OCI-LY1 (cell line): ENCODE measurements at regions not wholly inside any gene's neighbourhood (a gene's known extent, or its start where the extent isn't known, plus 50 kb on each side); places are given as distances from the start of the nearest gene placed in this dataset.

Experiments used
- EZH2 ChIP-seq: fragments of 200-600 bp; sonication (generic), shearing (Covaris generic); IDR thresholded peaks from 2 replicates; pipeline ENCODE4 v1.8.0; 2017; ENCODE audit warnings: borderline replicate concordance, mixed run types, mild to moderate bottlenecking, antibody characterized with exemption, low read length, moderate library complexity, mixed read lengths
- TF ChIP-seq, protein P1 (sequence below): fragments of 200-600 bp; sonication (generic), shearing (Covaris generic); IDR thresholded peaks from 2 replicates; pipeline ENCODE4 v1.5.1; 2017; ENCODE audit warnings: mild to moderate bottlenecking, antibody characterized with exemption, low read length, moderate library complexity, mixed read lengths

- TF ChIP-seq EZH2 = no peak
- TF ChIP-seq, protein P1, sequence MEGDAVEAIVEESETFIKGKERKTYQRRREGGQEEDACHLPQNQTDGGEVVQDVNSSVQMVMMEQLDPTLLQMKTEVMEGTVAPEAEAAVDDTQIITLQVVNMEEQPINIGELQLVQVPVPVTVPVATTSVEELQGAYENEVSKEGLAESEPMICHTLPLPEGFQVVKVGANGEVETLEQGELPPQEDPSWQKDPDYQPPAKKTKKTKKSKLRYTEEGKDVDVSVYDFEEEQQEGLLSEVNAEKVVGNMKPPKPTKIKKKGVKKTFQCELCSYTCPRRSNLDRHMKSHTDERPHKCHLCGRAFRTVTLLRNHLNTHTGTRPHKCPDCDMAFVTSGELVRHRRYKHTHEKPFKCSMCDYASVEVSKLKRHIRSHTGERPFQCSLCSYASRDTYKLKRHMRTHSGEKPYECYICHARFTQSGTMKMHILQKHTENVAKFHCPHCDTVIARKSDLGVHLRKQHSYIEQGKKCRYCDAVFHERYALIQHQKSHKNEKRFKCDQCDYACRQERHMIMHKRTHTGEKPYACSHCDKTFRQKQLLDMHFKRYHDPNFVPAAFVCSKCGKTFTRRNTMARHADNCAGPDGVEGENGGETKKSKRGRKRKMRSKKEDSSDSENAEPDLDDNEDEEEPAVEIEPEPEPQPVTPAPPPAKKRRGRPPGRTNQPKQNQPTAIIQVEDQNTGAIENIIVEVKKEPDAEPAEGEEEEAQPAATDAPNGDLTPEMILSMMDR = no peak
Observed at GRCh38 chr2:164368896-164369295, 252.4 kb downstream of the GRB14 start.
